ENCODE measurements at regions not wholly inside any gene's neighbourhood (a gene's known extent, or its start where the extent isn't known, plus 50 kb on each side); places are given as distances from the start of the nearest gene placed in this dataset.
"Not testable (repeated sequence)": the region's sequence is repeated elsewhere in the genome, so short reads cannot be mapped to it uniquely, and the experiment has no call there.

GRCh38 chr5:68834491-68834981 is 259.3 kb upstream of the SLC30A5 start:
- DNase-seq, result no peak

- no peak for DNase-seq
Observed at GRCh38 chr5:68838157-68838718, 255.6 kb upstream of the SLC30A5 start.

- DNase-seq, result no peak
Observed at GRCh38 chr5:68839019-68839552, 254.7 kb upstream of the SLC30A5 start.

- DNase-seq, result no peak
Observed at GRCh38 chr5:68843624-68844364, 250.0 kb upstream of the SLC30A5 start.

- no peak for DNase-seq
Observed at GRCh38 chr5:68845131-68845530, 248.7 kb upstream of the SLC30A5 start.

GRCh38 chr5:68846828-68847227 is 247.0 kb upstream of the SLC30A5 start:
- no peak for DNase-seq

GRCh38 chr5:68848091-68848490 is 245.7 kb upstream of the SLC30A5 start:
- no peak for DNase-seq

GRCh38 chr5:68849103-68849502 is 244.7 kb upstream of the SLC30A5 start:
- DNase-seq, result no peak

GRCh38 chr5:68849906-68850305 is 243.9 kb upstream of the SLC30A5 start:
- DNase-seq, result no peak

GRCh38 chr5:68861099-68861498 is 232.7 kb upstream of the SLC30A5 start:
- no peak for DNase-seq

- DNase-seq, result no peak
Observed at GRCh38 chr5:68862560-68862959, 231.3 kb upstream of the SLC30A5 start.

- DNase-seq, result not testable (repeated sequence)
Observed at GRCh38 chr5:68865192-68865591, 228.6 kb upstream of the SLC30A5 start.

- DNase-seq, result no peak
Observed at GRCh38 chr5:68872088-68872839, 221.6 kb upstream of the SLC30A5 start.

- DNase-seq, result no peak
Observed at GRCh38 chr5:68873198-68873597, 220.6 kb upstream of the SLC30A5 start.

- DNase-seq, result no peak
Observed at GRCh38 chr5:68875351-68875750, 218.5 kb upstream of the SLC30A5 start.

GRCh38 chr5:68883436-68883835 is 210.4 kb upstream of the SLC30A5 start:
- no peak for DNase-seq

- no peak for DNase-seq
Observed at GRCh38 chr5:68884144-68884754, 209.6 kb upstream of the SLC30A5 start.

- no peak for DNase-seq
Observed at GRCh38 chr5:68884883-68885282, 208.9 kb upstream of the SLC30A5 start.

GRCh38 chr5:68886814-68887213 is 207.0 kb upstream of the SLC30A5 start:
- DNase-seq, result no peak

GRCh38 chr5:68891718-68892117 is 202.1 kb upstream of the SLC30A5 start:
- DNase-seq, result no peak

- DNase-seq, result no peak
Observed at GRCh38 chr5:68894673-68895072, 199.1 kb upstream of the SLC30A5 start.

- DNase-seq, result no peak
Observed at GRCh38 chr5:68898951-68899471, 194.8 kb upstream of the SLC30A5 start.
